Fibroblast of lung (primary cell): ENCODE measurements at regions not wholly inside any gene's neighbourhood (a gene's known extent, or its start where the extent isn't known, plus 50 kb on each side); places are given as distances from the start of the nearest gene placed in this dataset.

ENCODE experiments used
- EZH2 ChIP-seq: IDR thresholded peaks from 2 replicates; pipeline ENCODE4 v1.5.1; 2012; ENCODE audit warnings: low read length, control low read depth, mild to moderate bottlenecking; ENCODE audit errors: missing control alignments
- TF ChIP-seq, protein P1 (sequence below), 2 donors: IDR thresholded peaks in 1 of 2; conservative IDR thresholded peaks in 1 of 2; 1 replicate in 1 of 2; 2 replicates in 1 of 2; pipeline ENCODE4 v1.5.1; 2011 to 2012; ENCODE audit warnings: low read length in 2 of 2, control low read depth in 1 of 2, inconsistent platforms in 1 of 2, low read depth in 1 of 2, mild to moderate bottlenecking in 1 of 2

DNA sequence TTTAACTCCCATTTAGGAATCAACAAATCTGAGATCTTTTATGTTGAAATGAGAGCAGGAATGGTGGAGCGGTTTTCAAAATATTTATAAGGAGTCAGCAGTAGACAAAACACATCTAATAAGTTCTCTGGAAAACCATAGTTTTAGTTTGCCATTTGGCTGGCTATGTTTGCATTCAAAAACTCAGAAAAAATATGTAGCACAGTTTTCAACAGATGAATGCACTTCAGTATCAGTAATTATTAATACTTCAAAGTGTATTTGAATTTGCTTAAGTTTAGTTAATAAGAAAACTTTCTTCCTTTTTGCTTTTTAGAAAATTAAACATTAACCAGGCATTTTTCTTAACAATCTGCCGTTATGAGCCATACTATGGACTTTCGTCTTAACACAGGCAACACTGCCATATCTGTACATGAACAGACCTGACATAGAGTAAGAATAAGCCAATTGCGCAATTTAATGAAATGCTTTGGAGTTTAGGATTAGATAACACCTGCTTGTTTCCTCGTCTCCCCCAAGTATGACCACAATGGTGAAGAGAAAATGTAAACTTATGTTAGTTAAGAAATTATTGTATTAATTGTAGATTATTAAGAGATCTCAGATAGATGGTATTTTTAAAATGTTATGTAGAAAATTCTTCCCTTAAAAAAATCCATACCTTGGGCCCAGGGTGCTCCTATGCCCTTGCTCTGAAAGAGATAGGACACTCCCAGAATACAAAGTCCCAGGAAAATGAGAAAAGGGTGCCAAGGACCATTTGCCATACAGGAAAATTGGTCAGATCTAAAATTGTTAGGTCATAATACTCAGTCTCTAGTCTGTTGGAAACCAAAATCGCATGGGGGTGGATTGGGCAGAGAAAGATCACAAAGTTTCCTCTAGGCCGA is 552.3 kb upstream of the ARGLU1 start:
- TF ChIP-seq, protein P1, sequence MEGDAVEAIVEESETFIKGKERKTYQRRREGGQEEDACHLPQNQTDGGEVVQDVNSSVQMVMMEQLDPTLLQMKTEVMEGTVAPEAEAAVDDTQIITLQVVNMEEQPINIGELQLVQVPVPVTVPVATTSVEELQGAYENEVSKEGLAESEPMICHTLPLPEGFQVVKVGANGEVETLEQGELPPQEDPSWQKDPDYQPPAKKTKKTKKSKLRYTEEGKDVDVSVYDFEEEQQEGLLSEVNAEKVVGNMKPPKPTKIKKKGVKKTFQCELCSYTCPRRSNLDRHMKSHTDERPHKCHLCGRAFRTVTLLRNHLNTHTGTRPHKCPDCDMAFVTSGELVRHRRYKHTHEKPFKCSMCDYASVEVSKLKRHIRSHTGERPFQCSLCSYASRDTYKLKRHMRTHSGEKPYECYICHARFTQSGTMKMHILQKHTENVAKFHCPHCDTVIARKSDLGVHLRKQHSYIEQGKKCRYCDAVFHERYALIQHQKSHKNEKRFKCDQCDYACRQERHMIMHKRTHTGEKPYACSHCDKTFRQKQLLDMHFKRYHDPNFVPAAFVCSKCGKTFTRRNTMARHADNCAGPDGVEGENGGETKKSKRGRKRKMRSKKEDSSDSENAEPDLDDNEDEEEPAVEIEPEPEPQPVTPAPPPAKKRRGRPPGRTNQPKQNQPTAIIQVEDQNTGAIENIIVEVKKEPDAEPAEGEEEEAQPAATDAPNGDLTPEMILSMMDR (conservative IDR thresholded peaks at IDR 0.05 in 1 of 2, IDR thresholded peaks at IDR 0.05 in 1 of 2; ENCODE audit: low read depth in 1 of 2, low read length in 2 of 2) = no peak
- TF ChIP-seq EZH2 = no peak
